Trophoblast cell (in vitro differentiated cells and primary cell): ENCODE measurements at regions not wholly inside any gene's neighbourhood (a gene's known extent, or its start where the extent isn't known, plus 50 kb on each side); places are given as distances from the start of the nearest gene placed in this dataset.

Source experiments
- DNase-seq, 2 donors: peaks; one replicate each; pipeline ENCODE4 v3.0.0-alpha.2; 2016
- H2AFZ ChIP-seq: 2 replicates; pipeline ENCODE4 v1.6.1; 2013; ENCODE audit warnings: low read length, moderate library complexity, mild to moderate bottlenecking; ENCODE audit not compliant: insufficient read depth, poor library complexity
- H2AK5ac ChIP-seq: 2 replicates; pipeline ENCODE4 v1.6.1; 2013; ENCODE audit warnings: mild to moderate bottlenecking, low read length
- H2BK120ac ChIP-seq: 2 replicates; pipeline ENCODE4 v1.6.1; 2013; ENCODE audit warnings: low read length, mild to moderate bottlenecking, moderate library complexity; ENCODE audit not compliant: insufficient read depth, poor library complexity
- H2BK12ac ChIP-seq: 2 replicates; pipeline ENCODE4 v1.6.1; 2013; ENCODE audit warnings: mild to moderate bottlenecking, low read length, moderate library complexity
- H2BK5ac ChIP-seq: 2 replicates; pipeline ENCODE4 v1.6.1; 2013; ENCODE audit warnings: low read length, low read depth, moderate library complexity, mild to moderate bottlenecking; ENCODE audit not compliant: poor library complexity
- H3K14ac ChIP-seq: 2 replicates; pipeline ENCODE4 v1.6.1; 2013; ENCODE audit warnings: mild to moderate bottlenecking, low read length
- H3K18ac ChIP-seq: 2 replicates; pipeline ENCODE4 v1.6.1; 2013; ENCODE audit warnings: mild to moderate bottlenecking, low read length
- H3K23ac ChIP-seq: 2 replicates; pipeline ENCODE4 v1.6.1; 2013; ENCODE audit warnings: low read length
- H3K27ac ChIP-seq: 2 replicates; pipeline ENCODE4 v1.5.1; 2013; ENCODE audit warnings: low read depth, mild to moderate bottlenecking, inconsistent platforms, low read length, moderate library complexity
- H3K27me3 ChIP-seq: 2 replicates; pipeline ENCODE4 v1.6.1; 2013; ENCODE audit warnings: inconsistent platforms, mild to moderate bottlenecking, low read length, moderate library complexity; ENCODE audit not compliant: insufficient read depth
- H3K36me3 ChIP-seq, 2 experiments: 1 replicate in 1 of 2; 2 replicates in 1 of 2; pipeline ENCODE4 v1.6.1; 2013; ENCODE audit warnings: low read length in 2 of 2, mild to moderate bottlenecking in 2 of 2, moderate library complexity in 1 of 2; ENCODE audit not compliant: insufficient read depth in 2 of 2, control insufficient read depth in 1 of 2
- H3K4ac ChIP-seq: 2 replicates; pipeline ENCODE4 v1.6.1; 2013; ENCODE audit warnings: low read depth, mild to moderate bottlenecking, low read length, moderate library complexity
- H3K4me1 ChIP-seq, 2 experiments: 1 replicate in 1 of 2; 2 replicates in 1 of 2; pipeline ENCODE4 v1.6.1; 2013; ENCODE audit warnings: low read length in 2 of 2, mild to moderate bottlenecking in 2 of 2, moderate library complexity in 1 of 2; ENCODE audit not compliant: insufficient read depth in 2 of 2, control insufficient read depth in 1 of 2
- H3K4me2 ChIP-seq: 2 replicates; pipeline ENCODE4 v1.6.1; 2013; ENCODE audit warnings: inconsistent platforms, mild to moderate bottlenecking, low read length, moderate library complexity
- H3K4me3 ChIP-seq: 2 replicates; pipeline ENCODE4 v1.5.1; 2013; ENCODE audit warnings: mild to moderate bottlenecking, low read depth, low read length, inconsistent platforms
- H3K79me1 ChIP-seq: one replicate; pipeline ENCODE4 v1.6.1; 2013; ENCODE audit warnings: low read length
- H3K79me2 ChIP-seq: 2 replicates; pipeline ENCODE4 v1.6.1; 2013; ENCODE audit warnings: low read length, mild to moderate bottlenecking; ENCODE audit not compliant: control insufficient read depth, insufficient read depth, poor library complexity
- H3K9ac ChIP-seq: 2 replicates; pipeline ENCODE4 v1.6.1; 2013; ENCODE audit warnings: mild to moderate bottlenecking, low read length
- H3K9me3 ChIP-seq: 2 replicates; pipeline ENCODE4 v1.6.1; 2013; ENCODE audit warnings: low read depth, mild to moderate bottlenecking, control low read depth, inconsistent platforms, low read length; ENCODE audit not compliant: insufficient read depth
- H4K12ac ChIP-seq: 2 replicates; pipeline ENCODE4 v1.6.1; 2013; ENCODE audit warnings: low read depth, mild to moderate bottlenecking, low read length, moderate library complexity
- H4K8ac ChIP-seq: 2 replicates; pipeline ENCODE4 v1.6.1; 2013; ENCODE audit warnings: low read depth, mild to moderate bottlenecking, low read length, moderate library complexity
- H4K91ac ChIP-seq: one replicate; pipeline ENCODE4 v1.6.1; 2013; ENCODE audit warnings: low read depth, mild to moderate bottlenecking, low read length, moderate library complexity
- WGBS: extraction: QIAGEN DNeasy Blood & Tissue Kit; methylation state at CpG from one replicate; pipeline ENCODE4 v1.1.7; 2013; ENCODE audit warnings: missing lambda C conversion rate; ENCODE audit not compliant: insufficient read length, insufficient coverage; ENCODE audit errors: extremely low coverage; 5-methylcytosine and 5-hydroxymethylcytosine counted together

- no peaks in the 10 kb centered on the region for H3K4me1 ChIP-seq
- H3K4me3 ChIP-seq = no peak overlapping the region
- WGBS = no CpG with 5 or more reads among the region's 2 CpGs
These were observed 72.1 kb downstream of the OTOL1 start for GRCh38 chr3:161568671-161569070.

GRCh38 chr3:161571951-161572350, 75.3 kb downstream of the OTOL1 start:
- Histone ChIP-seq H2BK12ac (no peak overlapping the region), H4K91ac (no peak overlapping the region), H3K4me1 (no peaks in the 10 kb centered on the region), H3K27ac (no peak overlapping the region), H3K79me2 (no peaks in the 10 kb centered on the region), H3K23ac (no peak overlapping the region), H4K8ac (no peak overlapping the region), H3K18ac (no peak overlapping the region), H2AK5ac (no peak overlapping the region), H2BK5ac (no peak overlapping the region), H2BK120ac (no peak overlapping the region), H3K14ac (no peak overlapping the region), H3K4me2 (no peak overlapping the region), H3K9me3 (no peaks in the 10 kb centered on the region), H3K9ac (no peak overlapping the region), H3K27me3 (no peaks in the 10 kb centered on the region), H3K4ac (no peak overlapping the region), H3K4me3 (no peak overlapping the region), H3K79me1 (no peaks in the 10 kb centered on the region), H2AFZ (no peak overlapping the region), H3K36me3 (no peaks in the 10 kb centered on the region), H4K12ac (no peak overlapping the region)
- DNase-seq = no peak
- WGBS = no CpG with 5 or more reads among the region's 1 CpG

More at GRCh38 chr3:161568671-161569070, 72.1 kb downstream of the OTOL1 start:
- Histone ChIP-seq H3K4ac (no peak overlapping the region), H2BK12ac (no peak overlapping the region), H4K12ac (no peak overlapping the region), H3K9ac (no peak overlapping the region), H2BK5ac (no peak overlapping the region), H3K23ac (no peak overlapping the region), H4K91ac (no peak overlapping the region), H3K9me3 (no peaks in the 10 kb centered on the region), H3K79me1 (no peaks in the 10 kb centered on the region), H3K4me2 (no peak overlapping the region), H2BK120ac (no peak overlapping the region), H3K18ac (no peak overlapping the region), H2AK5ac (no peak overlapping the region), H2AFZ (no peak overlapping the region), H3K27me3 (no peaks in the 10 kb centered on the region), H3K79me2 (no peaks in the 10 kb centered on the region), H3K36me3 (no peaks in the 10 kb centered on the region), H3K27ac (no peak overlapping the region), H3K14ac (no peak overlapping the region), H4K8ac (no peak overlapping the region)
- no peak for DNase-seq

- Histone ChIP-seq H3K27ac (no peak overlapping the region), H2BK5ac (no peak overlapping the region), H3K9me3 (no peaks in the 10 kb centered on the region), H3K79me1 (no peaks in the 10 kb centered on the region), H2AFZ (no peak overlapping the region), H4K8ac (no peak overlapping the region), H4K12ac (no peak overlapping the region), H3K9ac (no peak overlapping the region), H3K14ac (no peak overlapping the region), H3K4me3 (no peak overlapping the region), H3K4me2 (no peak overlapping the region), H3K79me2 (no peaks in the 10 kb centered on the region), H3K18ac (no peak overlapping the region), H2BK120ac (no peak overlapping the region), H3K4ac (no peak overlapping the region), H3K36me3 (no peaks in the 10 kb centered on the region), H4K91ac (no peak overlapping the region), H3K27me3 (no peaks in the 10 kb centered on the region), H2BK12ac (no peak overlapping the region), H2AK5ac (no peak overlapping the region), H3K4me1 (no peaks in the 10 kb centered on the region), H3K23ac (no peak overlapping the region)
- no CpG with 5 or more reads among the region's 1 CpG for WGBS
- DNase-seq = no peak
These were observed 76.5 kb downstream of the OTOL1 start for GRCh38 chr3:161573136-161573535.

GRCh38 chr3:161575901-161576300, 79.3 kb downstream of the OTOL1 start:
- H3K14ac ChIP-seq = no peak overlapping the region
- H4K8ac ChIP-seq = no peak overlapping the region
- no peaks in the 10 kb centered on the region for H3K4me1 ChIP-seq
- no CpG with 5 or more reads among the region's 2 CpGs for WGBS
- no peak overlapping the region for H2BK120ac ChIP-seq
- no peak overlapping the region for H2AK5ac ChIP-seq
- H2BK5ac ChIP-seq = no peak overlapping the region
- no peak overlapping the region for H4K91ac ChIP-seq
- H3K27ac ChIP-seq = no peak overlapping the region
- H4K12ac ChIP-seq = no peak overlapping the region
- H3K79me1 ChIP-seq = no peaks in the 10 kb centered on the region
- H3K23ac ChIP-seq = no peak overlapping the region
- H3K9me3 ChIP-seq = no peaks in the 10 kb centered on the region
- no peak overlapping the region for H2AFZ ChIP-seq
- no peak overlapping the region for H3K4ac ChIP-seq
- H3K4me3 ChIP-seq = no peak overlapping the region
- H3K79me2 ChIP-seq = no peaks in the 10 kb centered on the region
- H2BK12ac ChIP-seq = no peak overlapping the region
- no peak overlapping the region for H3K9ac ChIP-seq
- H3K4me2 ChIP-seq = no peak overlapping the region
- no peak for DNase-seq
- no peaks in the 10 kb centered on the region for H3K36me3 ChIP-seq
- no peak overlapping the region for H3K18ac ChIP-seq
- no peaks in the 10 kb centered on the region for H3K27me3 ChIP-seq
